BLaER1 (cell line): ENCODE measurements at regions not wholly inside any gene's neighbourhood (a gene's known extent, or its start where the extent isn't known, plus 50 kb on each side); places are given as distances from the start of the nearest gene placed in this dataset.

Source experiments
- H3K27ac ChIP-seq: shearing (Covaris generic); formaldehyde crosslinking; 2 replicates; pipeline ENCODE4 v1.8.1; 2022
- H3K27me3 ChIP-seq: shearing (Covaris generic); formaldehyde crosslinking; 2 replicates; pipeline ENCODE4 v1.8.1; 2022
- H3K36me3 ChIP-seq: shearing (Covaris generic); formaldehyde crosslinking; 2 replicates; pipeline ENCODE4 v1.8.1; 2022
- H3K4me1 ChIP-seq: shearing (Covaris generic); formaldehyde crosslinking; 2 replicates; pipeline ENCODE4 v1.8.1; 2022
- H3K4me2 ChIP-seq: shearing (Covaris generic); formaldehyde crosslinking; 2 replicates; pipeline ENCODE4 v1.8.1; 2022
- H3K4me3 ChIP-seq: shearing (Covaris generic); formaldehyde crosslinking; 2 replicates; pipeline ENCODE4 v1.8.1; 2022
- H3K9ac ChIP-seq: shearing (Covaris generic); formaldehyde crosslinking; 2 replicates; pipeline ENCODE4 v1.8.1; 2022
- H3K9me3 ChIP-seq: shearing (Covaris generic); formaldehyde crosslinking; 2 replicates; pipeline ENCODE4 v1.8.1; 2022
- H4K20me1 ChIP-seq: shearing (Covaris generic); formaldehyde crosslinking; 2 replicates; pipeline ENCODE4 v1.8.1; 2022
- Cebpa-rat ChIP-seq: shearing (Covaris generic); IDR thresholded peaks from 2 replicates; pipeline ENCODE4 v1.8.1; 2022

DNA sequence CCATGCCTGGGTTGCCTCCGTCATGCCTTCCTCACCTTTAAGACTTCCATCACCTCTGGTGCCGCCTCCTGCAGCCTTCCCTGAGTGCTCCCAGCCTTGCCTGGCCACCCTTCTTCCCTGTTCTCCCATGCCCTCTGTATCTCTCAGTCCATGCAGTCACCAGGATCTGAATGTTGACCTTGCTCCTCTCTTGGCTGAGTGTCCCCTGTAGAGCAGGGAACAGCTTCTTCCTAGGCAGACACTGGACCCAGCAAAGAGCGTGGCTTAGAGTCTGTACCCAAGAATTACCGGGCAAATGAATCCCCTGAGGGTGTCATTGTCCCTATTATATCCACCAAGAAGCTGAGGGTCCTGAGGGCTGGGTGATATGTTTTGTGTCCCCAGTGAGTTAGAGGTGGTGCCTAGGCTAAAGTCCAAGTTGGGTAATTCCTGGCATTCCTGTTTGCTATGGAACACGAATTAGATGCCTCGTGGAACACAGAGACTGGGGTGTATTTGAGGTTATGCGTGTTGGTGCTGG is 505.6 kb downstream of the RPS24 start:
- H3K9me3 ChIP-seq, result no peaks in the 10 kb centered on the region
- H3K4me2 ChIP-seq, result no peak overlapping the region
- no peaks in the 10 kb centered on the region for H3K36me3 ChIP-seq
- H3K27me3 ChIP-seq, result no peaks in the 10 kb centered on the region
- H3K27ac ChIP-seq, result no peak overlapping the region
- H3K9ac ChIP-seq, result no peak overlapping the region
- no peaks in the 10 kb centered on the region for H3K4me1 ChIP-seq
- no peaks in the 10 kb centered on the region for H4K20me1 ChIP-seq
- TF ChIP-seq Cebpa-rat, result no peak
- no peak overlapping the region for H3K4me3 ChIP-seq

DNA sequence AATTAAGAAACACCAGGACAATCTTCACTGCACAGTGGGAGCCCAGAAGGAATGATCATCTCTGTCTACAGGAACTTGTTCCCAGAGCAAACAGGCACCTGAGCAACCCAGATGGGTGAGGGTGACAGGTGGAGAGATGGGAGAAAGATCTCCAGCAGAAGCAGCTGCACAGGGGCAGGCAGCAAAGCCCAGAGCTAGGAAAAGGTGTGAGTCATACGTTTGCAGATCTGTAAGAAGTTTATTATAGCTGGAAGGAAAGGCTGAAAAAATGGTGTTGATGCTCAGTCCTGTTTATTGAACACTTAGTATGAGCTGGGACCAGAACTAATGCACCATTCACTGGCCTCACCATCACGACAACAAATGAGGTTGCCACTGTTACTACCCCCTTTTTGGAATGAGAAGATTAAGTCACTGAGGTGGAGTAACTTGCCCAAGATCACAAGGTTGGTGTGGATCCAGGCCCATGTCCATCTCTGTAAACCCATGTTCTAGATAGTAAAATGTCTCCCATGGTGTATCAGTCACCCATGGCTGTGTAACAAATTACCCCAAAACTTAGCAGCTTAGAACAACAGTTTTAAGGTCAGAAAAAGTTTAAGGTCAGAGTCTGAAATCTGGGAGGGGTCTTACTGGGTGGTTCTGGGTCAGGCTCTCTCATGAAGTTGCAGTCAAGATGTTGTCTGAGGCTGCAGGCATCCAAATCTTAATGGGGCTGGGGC is 506.9 kb downstream of the RPS24 start:
- no peak overlapping the region for H3K4me3 ChIP-seq
- no peak for TF ChIP-seq Cebpa-rat

DNA sequence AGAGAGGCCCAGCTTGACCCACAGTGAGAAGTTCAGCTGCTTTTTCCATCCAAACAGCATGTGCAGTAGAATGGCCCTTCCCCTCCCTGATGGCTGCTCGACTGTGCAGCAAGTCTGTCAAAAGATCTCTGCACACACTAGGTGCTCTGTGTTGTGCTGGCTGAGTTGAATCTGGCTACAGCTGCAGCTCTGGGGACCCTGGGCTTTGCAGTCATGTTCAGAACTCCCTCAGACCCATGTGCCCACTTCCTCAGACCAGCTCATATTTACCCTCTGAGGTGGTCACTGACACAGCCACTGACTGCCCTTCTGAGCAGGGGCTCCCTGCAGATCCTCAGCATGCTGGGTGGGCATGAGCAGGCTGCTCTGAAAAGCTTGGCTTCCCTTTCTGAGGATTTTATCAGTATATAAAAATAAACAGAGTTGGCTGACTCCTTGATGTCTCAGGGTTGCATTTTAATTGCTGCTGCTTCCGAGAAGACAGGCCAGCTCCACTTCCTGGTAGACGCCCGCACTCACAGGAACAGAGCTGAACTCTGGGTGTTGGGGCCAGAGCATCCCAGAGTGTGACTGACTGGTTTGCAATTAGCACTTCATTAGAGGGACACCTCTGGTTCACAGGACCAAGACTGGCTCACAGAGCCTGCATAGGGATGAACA is 507.9 kb downstream of the RPS24 start:
- H3K9ac ChIP-seq, result no peak overlapping the region
- TF ChIP-seq Cebpa-rat, result no peak
- no peak overlapping the region for H3K27ac ChIP-seq
- no peaks in the 10 kb centered on the region for H3K4me1 ChIP-seq
- no peak overlapping the region for H3K4me3 ChIP-seq
- no peaks in the 10 kb centered on the region for H3K36me3 ChIP-seq
- H4K20me1 ChIP-seq, result no peaks in the 10 kb centered on the region
- H3K27me3 ChIP-seq, result no peaks in the 10 kb centered on the region
- no peak overlapping the region for H3K4me2 ChIP-seq
- no peaks in the 10 kb centered on the region for H3K9me3 ChIP-seq

More for the DNA sequence above, 506.9 kb downstream of the RPS24 start:
- H3K9me3 ChIP-seq, result no peaks in the 10 kb centered on the region
- no peaks in the 10 kb centered on the region for H4K20me1 ChIP-seq
- H3K4me1 ChIP-seq, result no peaks in the 10 kb centered on the region
- no peaks in the 10 kb centered on the region for H3K36me3 ChIP-seq
- no peak overlapping the region for H3K4me2 ChIP-seq
- H3K9ac ChIP-seq, result no peak overlapping the region
- no peak overlapping the region for H3K27ac ChIP-seq
- H3K27me3 ChIP-seq, result no peaks in the 10 kb centered on the region

DNA sequence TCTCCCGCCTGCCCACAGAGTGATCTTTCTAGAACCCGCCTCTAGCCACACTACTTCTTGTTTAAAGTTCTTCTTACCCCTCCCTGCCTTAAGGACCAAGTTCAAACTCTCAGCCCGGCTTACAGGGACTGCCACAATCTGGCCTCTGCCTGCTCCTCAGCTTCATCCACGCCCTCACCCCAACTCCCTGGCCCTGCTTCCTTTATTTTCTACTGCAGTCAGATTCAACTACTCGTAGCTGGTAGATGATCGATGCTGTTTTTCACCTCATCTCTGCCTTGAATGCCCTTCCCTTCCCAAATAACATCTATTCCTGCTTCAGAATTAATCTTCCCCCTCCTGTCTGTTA is 508.5 kb downstream of the RPS24 start:
- Histone ChIP-seq H3K27me3 (no peaks in the 10 kb centered on the region), H3K36me3 (no peaks in the 10 kb centered on the region), H3K4me3 (no peak overlapping the region), H3K4me1 (0 out of 2 replicates have a peak, but pooled peaks cover under 1% of the 10 kb centered on the region), H3K27ac (no peak overlapping the region), H4K20me1 (no peaks in the 10 kb centered on the region), H3K9me3 (no peaks in the 10 kb centered on the region), H3K4me2 (no peak overlapping the region), H3K9ac (no peak overlapping the region)
- TF ChIP-seq Cebpa-rat, result no peak

DNA sequence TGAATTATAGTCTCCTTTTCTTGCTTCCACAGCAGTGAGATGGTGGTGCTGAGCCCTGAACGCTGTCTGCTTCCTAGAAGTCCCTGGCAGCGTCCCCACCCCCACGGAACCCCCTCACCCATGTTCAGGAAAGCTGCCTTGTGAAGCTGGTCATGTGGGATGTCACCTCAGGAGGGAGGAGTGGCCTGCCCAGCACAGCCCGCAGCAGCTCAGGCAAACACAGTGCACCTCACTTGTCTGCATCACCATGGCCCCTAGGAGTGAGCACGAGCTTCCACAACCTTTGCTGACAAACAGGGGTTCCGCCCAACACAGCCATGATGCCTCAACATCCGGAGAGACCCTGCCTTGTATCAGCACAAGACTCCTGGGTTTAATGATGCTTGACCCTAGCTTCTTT is 508.9 kb downstream of the RPS24 start:
- Histone ChIP-seq H3K4me2 (no peak overlapping the region), H4K20me1 (no peaks in the 10 kb centered on the region), H3K27me3 (no peaks in the 10 kb centered on the region), H3K9ac (no peak overlapping the region), H3K36me3 (no peaks in the 10 kb centered on the region), H3K27ac (no peak overlapping the region), H3K4me3 (no peak overlapping the region), H3K4me1 (0 out of 2 replicates have a peak, but pooled peaks cover 4% of the 10 kb centered on the region), H3K9me3 (no peaks in the 10 kb centered on the region)
- TF ChIP-seq Cebpa-rat, result no peak

DNA sequence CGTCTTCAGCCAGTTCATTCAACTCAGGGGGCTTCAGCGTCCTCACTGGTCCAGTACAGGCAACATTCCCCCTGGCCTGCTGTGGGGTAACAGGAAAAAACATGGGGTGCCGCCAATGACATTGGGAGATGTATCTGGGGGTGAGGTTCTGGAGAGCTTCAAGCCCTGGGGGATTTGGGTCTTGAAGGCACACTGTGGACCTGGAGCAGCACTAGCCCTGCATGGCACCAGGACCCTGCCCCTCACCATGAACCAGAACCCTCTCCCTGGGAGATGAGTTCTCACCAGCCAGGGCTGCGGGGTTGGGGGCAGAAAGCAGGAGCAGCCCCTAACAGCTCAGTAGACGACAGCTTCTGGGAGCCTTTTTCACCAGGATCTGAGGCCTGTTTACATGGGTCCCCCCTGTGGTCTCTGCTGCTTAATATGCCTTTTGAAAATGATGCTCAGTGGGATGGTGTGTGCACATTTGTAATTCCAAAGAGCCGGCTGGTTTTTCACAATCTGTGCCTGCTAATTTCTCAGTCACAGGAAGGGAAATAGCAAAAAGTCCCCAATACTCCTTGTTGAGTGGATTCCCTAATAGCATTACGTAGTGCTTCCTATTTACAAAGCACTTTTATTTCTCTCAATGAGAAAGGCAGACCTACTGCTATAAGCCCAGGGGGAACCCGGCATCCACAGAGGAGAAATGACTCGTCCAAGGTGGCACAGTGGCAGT is 509.5 kb downstream of the RPS24 start:
- Histone ChIP-seq H3K4me3 (no peak overlapping the region), H3K4me1 (0 out of 2 replicates have a peak, but pooled peaks cover 8% of the 10 kb centered on the region), H3K36me3 (no peaks in the 10 kb centered on the region), H3K27me3 (no peaks in the 10 kb centered on the region), H3K9ac (no peak overlapping the region), H4K20me1 (no peaks in the 10 kb centered on the region), H3K4me2 (no peak overlapping the region), H3K9me3 (no peaks in the 10 kb centered on the region), H3K27ac (no peak overlapping the region)
- TF ChIP-seq Cebpa-rat, result no peak

DNA sequence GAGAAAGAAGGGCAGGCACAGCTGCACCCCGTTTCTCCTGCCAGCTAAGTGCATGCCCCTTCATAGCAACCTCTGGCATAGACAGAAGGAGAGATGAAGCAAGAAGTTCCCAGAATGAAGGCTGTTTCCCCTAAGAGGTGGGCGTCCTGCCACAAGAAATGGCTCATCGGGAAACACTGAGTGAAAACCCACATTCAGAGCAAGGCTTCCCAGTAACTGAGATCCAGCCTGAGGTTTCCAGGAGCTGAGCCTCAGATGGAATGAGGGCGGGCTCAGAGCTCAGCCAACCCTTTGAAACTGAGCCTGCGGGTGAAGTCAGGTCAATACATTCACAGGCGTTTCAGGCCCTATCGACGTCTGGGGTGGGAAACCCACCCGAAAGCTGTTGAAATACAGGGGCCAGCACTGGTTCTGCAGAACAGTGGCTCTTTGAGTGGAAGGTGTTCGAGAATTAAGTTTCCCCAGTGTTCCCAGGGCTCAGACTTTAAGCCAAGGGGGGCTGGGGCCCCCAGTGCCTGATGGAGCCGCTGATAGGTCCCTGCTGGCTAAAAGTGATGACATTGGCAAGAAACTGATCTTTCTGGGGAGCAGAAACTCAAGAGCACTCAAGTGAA is 510.2 kb downstream of the RPS24 start:
- H3K27ac ChIP-seq, result no peak overlapping the region
- H3K36me3 ChIP-seq, result no peaks in the 10 kb centered on the region
- H3K4me2 ChIP-seq, result no peak overlapping the region
- H4K20me1 ChIP-seq, result no peaks in the 10 kb centered on the region
- no peak overlapping the region for H3K4me3 ChIP-seq
- H3K9me3 ChIP-seq, result no peaks in the 10 kb centered on the region
- H3K4me1 ChIP-seq, result 0 out of 2 replicates have a peak, but pooled peaks cover 8% of the 10 kb centered on the region
- no peak overlapping the region for H3K9ac ChIP-seq
- no peak for TF ChIP-seq Cebpa-rat
- H3K27me3 ChIP-seq, result no peaks in the 10 kb centered on the region

DNA sequence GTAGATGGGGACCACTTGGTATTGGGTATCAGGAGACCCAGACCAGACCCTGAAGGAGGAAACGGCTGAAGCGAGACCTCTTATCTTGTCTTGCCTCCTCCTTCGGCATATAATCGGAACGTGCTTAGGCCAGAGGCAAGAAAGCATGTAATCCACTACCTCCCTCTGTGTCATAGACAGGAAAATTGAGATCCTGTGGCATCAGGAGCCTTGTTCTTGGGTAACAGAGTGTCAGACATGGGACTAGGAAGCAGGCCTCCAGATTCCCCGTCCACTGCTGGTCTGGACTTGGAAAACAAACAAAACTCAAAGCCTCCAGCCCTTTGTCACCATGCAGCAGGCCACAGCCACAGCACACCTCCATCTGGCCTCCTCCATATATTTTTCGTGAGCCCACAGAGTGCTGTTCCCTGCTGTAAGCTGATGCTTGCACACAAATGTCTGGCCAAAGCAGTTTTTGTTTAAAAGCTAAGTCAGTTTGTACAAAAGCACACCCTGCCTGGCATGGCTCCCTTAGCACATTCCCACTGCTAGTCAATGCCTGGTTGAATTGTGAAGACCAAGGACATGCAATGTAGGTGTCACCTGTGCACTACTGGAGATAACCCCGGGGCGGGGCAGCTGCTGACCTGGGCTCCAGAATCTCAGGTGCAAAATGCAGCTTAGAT is 510.9 kb downstream of the RPS24 start:
- Histone ChIP-seq H3K9me3 (no peaks in the 10 kb centered on the region), H3K4me3 (no peak overlapping the region), H3K27ac (no peak overlapping the region), H3K27me3 (no peaks in the 10 kb centered on the region), H3K9ac (no peak overlapping the region), H3K4me1 (0 out of 2 replicates have a peak, but pooled peaks cover 8% of the 10 kb centered on the region), H4K20me1 (no peaks in the 10 kb centered on the region), H3K36me3 (no peaks in the 10 kb centered on the region), H3K4me2 (no peak overlapping the region)
- TF ChIP-seq Cebpa-rat, result no peak

DNA sequence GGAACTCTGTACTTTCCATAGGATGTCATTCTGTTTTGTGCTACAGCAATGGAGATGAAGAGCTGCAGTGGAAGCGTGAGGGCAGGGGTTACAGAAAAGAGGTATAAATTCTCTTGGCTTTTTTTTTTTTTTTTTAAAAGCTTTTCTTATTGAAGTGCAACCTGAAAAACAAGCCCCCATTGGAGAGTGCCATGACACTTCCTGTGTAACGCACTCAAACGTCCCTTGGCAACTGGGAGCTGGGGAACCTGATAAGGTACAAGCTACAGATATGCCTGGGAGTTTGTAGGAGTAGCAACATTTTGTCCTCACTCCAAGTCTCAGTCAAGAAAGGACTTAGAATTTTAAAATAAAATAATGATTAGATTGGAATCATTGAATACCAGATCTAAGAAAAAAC is 512.1 kb downstream of the RPS24 start:
- H3K27ac ChIP-seq, result no peak overlapping the region
- H3K9me3 ChIP-seq, result no peaks in the 10 kb centered on the region
- no peak overlapping the region for H3K4me2 ChIP-seq
- no peaks in the 10 kb centered on the region for H3K27me3 ChIP-seq
- TF ChIP-seq Cebpa-rat, result no peak
- H3K9ac ChIP-seq, result no peak overlapping the region
- H3K36me3 ChIP-seq, result no peaks in the 10 kb centered on the region
- H3K4me3 ChIP-seq, result no peak overlapping the region
- H3K4me1 ChIP-seq, result peaks cover 8% of the 10 kb centered on the region; the same call in 1 of the 2 replicates
- no peaks in the 10 kb centered on the region for H4K20me1 ChIP-seq
